ENCODE measurements at regions not wholly inside any gene's neighbourhood (a gene's known extent, or its start where the extent isn't known, plus 50 kb on each side); places are given as distances from the start of the nearest gene placed in this dataset.

GRCh38 chr3:106533788-106534160, 665.0 kb upstream of the CBLB start:
- DNase-seq (ENCODE audit: low spot score) = no peak

- no peak for DNase-seq (ENCODE audit: low spot score)
These were observed 665.4 kb upstream of the CBLB start for GRCh38 chr3:106534206-106534605.

GRCh38 chr3:106540743-106541142, 671.9 kb upstream of the CBLB start:
- no peak for DNase-seq (ENCODE audit: low spot score)

- peak; percentile 26 for DNase-seq (ENCODE audit: low spot score)
These were observed 673.4 kb upstream of the CBLB start for GRCh38 chr3:106542101-106542769.

- no peak for DNase-seq (ENCODE audit: low spot score)
These were observed 683.7 kb upstream of the CBLB start for GRCh38 chr3:106552351-106553043.

GRCh38 chr3:106560451-106560966, 691.7 kb upstream of the CBLB start:
- peak; percentile 74 for DNase-seq (ENCODE audit: low spot score)

GRCh38 chr3:106566277-106566676, 697.5 kb upstream of the CBLB start:
- no peak for DNase-seq (ENCODE audit: low spot score)

- no peak for DNase-seq (ENCODE audit: low spot score)
These were observed 701.6 kb upstream of the CBLB start for GRCh38 chr3:106570426-106570825.

GRCh38 chr3:106573605-106574004, 704.8 kb upstream of the CBLB start:
- DNase-seq (ENCODE audit: low spot score) = no peak

GRCh38 chr3:106575029-106575428, 706.2 kb upstream of the CBLB start:
- no peak for DNase-seq (ENCODE audit: low spot score)

GRCh38 chr3:106577241-106577640, 708.4 kb upstream of the CBLB start:
- no peak for DNase-seq (ENCODE audit: low spot score)

- no peak for DNase-seq (ENCODE audit: low spot score)
These were observed 710.1 kb upstream of the CBLB start for GRCh38 chr3:106578911-106579310.

GRCh38 chr3:106582151-106582550, 713.3 kb upstream of the CBLB start:
- no peak for DNase-seq (ENCODE audit: low spot score)

- no peak for DNase-seq (ENCODE audit: low spot score)
These were observed 718.7 kb upstream of the CBLB start for GRCh38 chr3:106587551-106587950.

- no peak for DNase-seq (ENCODE audit: low spot score)
These were observed 719.9 kb upstream of the CBLB start for GRCh38 chr3:106588739-106589138.

- no peak for DNase-seq (ENCODE audit: low spot score)
These were observed 720.6 kb upstream of the CBLB start for GRCh38 chr3:106589311-106589942.

GRCh38 chr3:106590216-106590615, 721.4 kb upstream of the CBLB start:
- no peak for DNase-seq (ENCODE audit: low spot score)

- DNase-seq (ENCODE audit: low spot score) = no peak
These were observed 724.6 kb upstream of the CBLB start for GRCh38 chr3:106593381-106593780.

GRCh38 chr3:106609666-106610301, 741.0 kb upstream of the CBLB start:
- DNase-seq (ENCODE audit: low spot score) = peak; percentile 66

- no peak for DNase-seq (ENCODE audit: low spot score)
These were observed 741.6 kb upstream of the CBLB start for GRCh38 chr3:106610362-106610959.

GRCh38 chr3:106611116-106611515, 742.3 kb upstream of the CBLB start:
- DNase-seq (ENCODE audit: low spot score) = no peak

- DNase-seq (ENCODE audit: low spot score) = no peak
These were observed 743.0 kb upstream of the CBLB start for GRCh38 chr3:106611841-106612240.
